GM12875 (cell line): ENCODE measurements at regions not wholly inside any gene's neighbourhood (a gene's known extent, or its start where the extent isn't known, plus 50 kb on each side); places are given as distances from the start of the nearest gene placed in this dataset.

Experiments
- H3K4me3 ChIP-seq: one replicate; pipeline ENCODE4 v1.5.1; 2011; ENCODE audit warnings: low read depth, low read length, control low read depth
- TF ChIP-seq, protein P1 (sequence below): IDR thresholded peaks from 2 replicates; pipeline ENCODE4 v1.5.1; 2011; ENCODE audit warnings: low read depth, mild to moderate bottlenecking, control low read depth, inconsistent platforms, low read length, moderate library complexity, borderline replicate concordance; ENCODE audit not compliant: insufficient read depth

GRCh38 chr6:169157197-169158148, 96.2 kb downstream of the THBS2 start:
- TF ChIP-seq, protein P1, sequence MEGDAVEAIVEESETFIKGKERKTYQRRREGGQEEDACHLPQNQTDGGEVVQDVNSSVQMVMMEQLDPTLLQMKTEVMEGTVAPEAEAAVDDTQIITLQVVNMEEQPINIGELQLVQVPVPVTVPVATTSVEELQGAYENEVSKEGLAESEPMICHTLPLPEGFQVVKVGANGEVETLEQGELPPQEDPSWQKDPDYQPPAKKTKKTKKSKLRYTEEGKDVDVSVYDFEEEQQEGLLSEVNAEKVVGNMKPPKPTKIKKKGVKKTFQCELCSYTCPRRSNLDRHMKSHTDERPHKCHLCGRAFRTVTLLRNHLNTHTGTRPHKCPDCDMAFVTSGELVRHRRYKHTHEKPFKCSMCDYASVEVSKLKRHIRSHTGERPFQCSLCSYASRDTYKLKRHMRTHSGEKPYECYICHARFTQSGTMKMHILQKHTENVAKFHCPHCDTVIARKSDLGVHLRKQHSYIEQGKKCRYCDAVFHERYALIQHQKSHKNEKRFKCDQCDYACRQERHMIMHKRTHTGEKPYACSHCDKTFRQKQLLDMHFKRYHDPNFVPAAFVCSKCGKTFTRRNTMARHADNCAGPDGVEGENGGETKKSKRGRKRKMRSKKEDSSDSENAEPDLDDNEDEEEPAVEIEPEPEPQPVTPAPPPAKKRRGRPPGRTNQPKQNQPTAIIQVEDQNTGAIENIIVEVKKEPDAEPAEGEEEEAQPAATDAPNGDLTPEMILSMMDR = no peak

GRCh38 chr6:169156793-169157147, 96.9 kb downstream of the THBS2 start:
- H3K4me3 ChIP-seq = no peak overlapping the region
- TF ChIP-seq, protein P1 = no peak

More at GRCh38 chr6:169157197-169158148, 96.2 kb downstream of the THBS2 start:
- no peak overlapping the region for H3K4me3 ChIP-seq

DNA sequence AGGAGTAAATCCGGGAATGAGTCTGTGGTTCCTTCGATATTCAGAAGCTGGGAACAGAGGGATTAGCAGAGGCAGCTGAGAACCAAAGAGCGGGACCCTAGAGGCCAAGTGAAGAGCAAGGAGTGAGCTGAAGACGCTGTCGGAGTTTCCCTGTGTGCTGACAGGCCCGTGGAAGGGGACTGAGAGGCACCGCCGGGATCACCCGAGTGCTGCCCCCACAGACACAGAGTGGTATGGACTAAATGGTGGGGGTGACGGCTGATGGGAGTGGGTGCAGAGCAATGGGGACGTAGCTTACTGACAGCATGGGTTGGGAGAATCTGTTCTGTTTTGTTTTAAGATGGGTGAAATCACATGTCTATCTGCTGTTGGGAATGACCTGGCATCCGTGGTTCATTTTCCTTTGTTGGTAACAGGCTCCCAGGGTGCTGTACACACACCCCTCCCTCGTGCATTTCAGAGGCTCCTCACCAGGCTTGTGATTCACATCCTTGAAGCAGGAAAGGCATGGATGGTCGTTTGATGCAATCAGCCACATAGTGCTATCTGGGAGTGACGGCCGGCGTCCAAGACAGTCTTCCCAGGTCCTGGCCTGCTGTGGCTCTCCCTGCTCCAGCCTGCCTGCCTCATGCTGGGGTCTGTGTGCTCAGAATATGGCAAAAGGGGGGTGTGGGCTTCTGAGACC, 97.4 kb downstream of the THBS2 start:
- H3K4me3 ChIP-seq = no peak overlapping the region
- TF ChIP-seq, protein P1 = no peak

GRCh38 chr6:169155481-169155880, 98.2 kb downstream of the THBS2 start:
- TF ChIP-seq, protein P1 = no peak
- H3K4me3 ChIP-seq = no peak overlapping the region

DNA sequence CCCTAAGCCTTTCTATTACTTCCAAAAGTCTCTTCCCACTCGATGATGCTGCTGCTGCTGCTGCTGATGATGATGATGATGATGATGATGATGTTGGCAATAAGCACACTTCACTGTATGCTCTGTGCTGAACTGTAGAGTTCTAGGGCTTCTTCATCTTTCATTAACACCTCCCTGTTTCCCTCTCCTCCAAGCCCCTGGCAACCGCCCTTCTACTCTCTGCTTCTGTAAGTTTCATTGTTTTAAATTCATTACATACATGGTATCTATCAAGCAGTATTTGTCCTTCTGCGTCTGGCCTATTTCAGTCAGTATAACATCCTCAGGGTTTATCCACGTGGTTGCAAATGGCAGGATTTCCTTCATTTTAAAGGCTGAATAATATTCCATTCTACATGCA, 100.2 kb downstream of the THBS2 start:
- TF ChIP-seq, protein P1 = no peak
- H3K4me3 ChIP-seq = no peak overlapping the region

DNA sequence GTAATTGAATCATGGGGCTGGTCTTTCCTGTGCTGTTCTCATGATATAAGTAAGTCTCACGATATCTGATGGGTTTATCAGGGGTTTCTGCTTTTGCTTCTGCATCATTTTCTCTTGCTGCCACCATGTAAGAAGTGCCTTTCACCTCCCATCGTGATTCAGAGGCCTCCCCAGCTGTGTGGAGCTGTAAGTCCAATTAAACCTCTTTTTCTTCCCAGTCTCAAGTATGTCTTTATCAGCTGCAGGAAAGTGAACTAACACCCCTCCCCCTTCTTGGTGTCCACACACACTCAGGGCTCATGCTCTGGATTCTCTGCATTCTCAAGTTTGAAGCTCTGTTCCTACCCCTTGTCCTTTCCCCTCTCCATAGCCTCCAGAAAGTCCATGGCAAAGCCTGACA, 107.1 kb downstream of the THBS2 start:
- TF ChIP-seq, protein P1 = no peak
- H3K4me3 ChIP-seq = no peak overlapping the region

GRCh38 chr6:169145991-169146501, 107.6 kb downstream of the THBS2 start:
- H3K4me3 ChIP-seq = no peak overlapping the region
- TF ChIP-seq, protein P1 = no peak
